ENCODE measurements at regions not wholly inside any gene's neighbourhood (a gene's known extent, or its start where the extent isn't known, plus 50 kb on each side); places are given as distances from the start of the nearest gene placed in this dataset.

GRCh38 chr5:19143935-19144334, 844.1 kb downstream of the CDH18 start:
- Histone ChIP-seq H3K4me1 (peaks cover 9% of the 10 kb centered on the region; the same call in 1 of the 2 replicates), H3K36me3 (no peaks in the 10 kb centered on the region), H3K27me3 (no peaks in the 10 kb centered on the region), H3K4me3 (ENCODE audit: low read depth, low read length) (no peak overlapping the region), H3K9me3 (0 out of 2 replicates have a peak, but pooled peaks cover 2% of the 10 kb centered on the region)
- TF ChIP-seq CTCF (IDR thresholded peaks at IDR 0.05; ENCODE audit: low read depth, low read length): no peak
- DNase-seq: no peak

- no peak for DNase-seq
- no peaks in the 10 kb centered on the region for H3K36me3 ChIP-seq
- H3K4me3 ChIP-seq (ENCODE audit: low read depth, low read length): no peak overlapping the region
- H3K27me3 ChIP-seq: no peaks in the 10 kb centered on the region
- TF ChIP-seq CTCF (IDR thresholded peaks at IDR 0.05; ENCODE audit: low read depth, low read length): no peak
- H3K4me1 ChIP-seq: no peaks in the 10 kb centered on the region
- H3K9me3 ChIP-seq: no peaks in the 10 kb centered on the region
These were observed 818.6 kb downstream of the CDH18 start for GRCh38 chr5:19169426-19169825.

GRCh38 chr5:19172926-19173470, 815.0 kb downstream of the CDH18 start:
- H3K4me3 ChIP-seq (ENCODE audit: low read depth, low read length): no peak overlapping the region
- H3K27me3 ChIP-seq: no peaks in the 10 kb centered on the region
- DNase-seq: no peak
- no peaks in the 10 kb centered on the region for H3K9me3 ChIP-seq
- H3K36me3 ChIP-seq: no peaks in the 10 kb centered on the region
- TF ChIP-seq CTCF (IDR thresholded peaks at IDR 0.05; ENCODE audit: low read depth, low read length): no peak
- H3K4me1 ChIP-seq: no peaks in the 10 kb centered on the region

- Histone ChIP-seq H3K9me3 (no peaks in the 10 kb centered on the region), H3K27me3 (no peaks in the 10 kb centered on the region), H3K4me3 (ENCODE audit: low read depth, low read length) (no peak overlapping the region), H3K4me1 (no peaks in the 10 kb centered on the region), H3K36me3 (no peaks in the 10 kb centered on the region)
- TF ChIP-seq CTCF (IDR thresholded peaks at IDR 0.05; ENCODE audit: low read depth, low read length): no peak
- DNase-seq: no peak
These were observed 812.0 kb downstream of the CDH18 start for GRCh38 chr5:19175776-19176570.

GRCh38 chr5:19179571-19179970, 808.4 kb downstream of the CDH18 start:
- no peaks in the 10 kb centered on the region for H3K9me3 ChIP-seq
- no peak for TF ChIP-seq CTCF (IDR thresholded peaks at IDR 0.05; ENCODE audit: low read depth, low read length)
- no peaks in the 10 kb centered on the region for H3K27me3 ChIP-seq
- no peak overlapping the region for H3K4me3 ChIP-seq (ENCODE audit: low read depth, low read length)
- no peaks in the 10 kb centered on the region for H3K4me1 ChIP-seq
- no peak for DNase-seq
- no peaks in the 10 kb centered on the region for H3K36me3 ChIP-seq

GRCh38 chr5:19189176-19189575, 798.8 kb downstream of the CDH18 start:
- no peaks in the 10 kb centered on the region for H3K9me3 ChIP-seq
- DNase-seq: no peak
- H3K4me1 ChIP-seq: no peaks in the 10 kb centered on the region
- H3K36me3 ChIP-seq: no peaks in the 10 kb centered on the region
- H3K4me3 ChIP-seq (ENCODE audit: low read depth, low read length): no peak overlapping the region
- no peak for TF ChIP-seq CTCF (IDR thresholded peaks at IDR 0.05; ENCODE audit: low read depth, low read length)
- H3K27me3 ChIP-seq: no peaks in the 10 kb centered on the region
